ENCODE measurements at regions not wholly inside any gene's neighbourhood (a gene's known extent, or its start where the extent isn't known, plus 50 kb on each side); places are given as distances from the start of the nearest gene placed in this dataset.

- no peak for TF ChIP-seq EP300 (IDR thresholded peaks at IDR 0.05)
- TF ChIP-seq CTCF (IDR thresholded peaks at IDR 0.05): no peak
- no peak for TF ChIP-seq POLR2A (IDR thresholded peaks at IDR 0.05)
Measured at GRCh38 chr20:6269168-6269873, 146.5 kb upstream of the FERMT1 start.
